ENCODE measurements at regions not wholly inside any gene's neighbourhood (a gene's known extent, or its start where the extent isn't known, plus 50 kb on each side); places are given as distances from the start of the nearest gene placed in this dataset.

- TF ChIP-seq, protein P1, sequence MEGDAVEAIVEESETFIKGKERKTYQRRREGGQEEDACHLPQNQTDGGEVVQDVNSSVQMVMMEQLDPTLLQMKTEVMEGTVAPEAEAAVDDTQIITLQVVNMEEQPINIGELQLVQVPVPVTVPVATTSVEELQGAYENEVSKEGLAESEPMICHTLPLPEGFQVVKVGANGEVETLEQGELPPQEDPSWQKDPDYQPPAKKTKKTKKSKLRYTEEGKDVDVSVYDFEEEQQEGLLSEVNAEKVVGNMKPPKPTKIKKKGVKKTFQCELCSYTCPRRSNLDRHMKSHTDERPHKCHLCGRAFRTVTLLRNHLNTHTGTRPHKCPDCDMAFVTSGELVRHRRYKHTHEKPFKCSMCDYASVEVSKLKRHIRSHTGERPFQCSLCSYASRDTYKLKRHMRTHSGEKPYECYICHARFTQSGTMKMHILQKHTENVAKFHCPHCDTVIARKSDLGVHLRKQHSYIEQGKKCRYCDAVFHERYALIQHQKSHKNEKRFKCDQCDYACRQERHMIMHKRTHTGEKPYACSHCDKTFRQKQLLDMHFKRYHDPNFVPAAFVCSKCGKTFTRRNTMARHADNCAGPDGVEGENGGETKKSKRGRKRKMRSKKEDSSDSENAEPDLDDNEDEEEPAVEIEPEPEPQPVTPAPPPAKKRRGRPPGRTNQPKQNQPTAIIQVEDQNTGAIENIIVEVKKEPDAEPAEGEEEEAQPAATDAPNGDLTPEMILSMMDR (IDR thresholded peaks at IDR 0.05; ENCODE audit: poor library complexity, severe bottlenecking): no peak
- no peak for TF ChIP-seq POLR2AphosphoS5 (IDR thresholded peaks at IDR 0.05)
These were observed 228.4 kb downstream of the ATG4C start for GRCh38 chr1:63012339-63012738.

Data from neural cell (in vitro differentiated cells).